ENCODE measurements at regions not wholly inside any gene's neighbourhood (a gene's known extent, or its start where the extent isn't known, plus 50 kb on each side); places are given as distances from the start of the nearest gene placed in this dataset.

- no peak for TF ChIP-seq CTCF (IDR thresholded peaks at IDR 0.05; ENCODE audit: low read depth, low read length, missing control alignments)
- in situ Hi-C loops (cut with HindIII; ENCODE audit: low sequenced_read_pairs): no loop called here
- H3K4me3 ChIP-seq (ENCODE audit: low read depth, low read length): no peak overlapping the region
- no peak for DNase-seq (ENCODE audit: low read depth)
Measured at GRCh38 chrX:1075741-1076140, 136.7 kb downstream of the CRLF2 start.

- no peak for DNase-seq (ENCODE audit: low read depth)
- in situ Hi-C loops (cut with HindIII; ENCODE audit: low sequenced_read_pairs): no loop called here
- H3K4me3 ChIP-seq (ENCODE audit: low read depth, low read length): no peak overlapping the region
- TF ChIP-seq CTCF (IDR thresholded peaks at IDR 0.05; ENCODE audit: low read depth, low read length, missing control alignments): no peak
Measured at GRCh38 chrX:1075156-1075555, 137.3 kb downstream of the CRLF2 start.

- H3K4me3 ChIP-seq (ENCODE audit: low read depth, low read length): no peak overlapping the region
- no peak for DNase-seq (ENCODE audit: low read depth)
- in situ Hi-C loops (cut with HindIII; ENCODE audit: low sequenced_read_pairs): no loop called here
- TF ChIP-seq CTCF (IDR thresholded peaks at IDR 0.05; ENCODE audit: low read depth, low read length, missing control alignments): no peak
Measured at GRCh38 chrX:1074755-1075154, 137.7 kb downstream of the CRLF2 start.

- no peak for DNase-seq (ENCODE audit: low read depth)
- TF ChIP-seq CTCF (IDR thresholded peaks at IDR 0.05; ENCODE audit: low read depth, low read length, missing control alignments): no peak
- H3K4me3 ChIP-seq (ENCODE audit: low read depth, low read length): no peak overlapping the region
- in situ Hi-C loops (cut with HindIII; ENCODE audit: low sequenced_read_pairs): no loop called here
Measured at GRCh38 chrX:1074172-1074571, 138.3 kb downstream of the CRLF2 start.

- no peak for DNase-seq (ENCODE audit: low read depth)
- in situ Hi-C loops (cut with HindIII; ENCODE audit: low sequenced_read_pairs): no loop called here
- H3K4me3 ChIP-seq (ENCODE audit: low read depth, low read length): no peak overlapping the region
- TF ChIP-seq CTCF (IDR thresholded peaks at IDR 0.05; ENCODE audit: low read depth, low read length, missing control alignments): no peak
Measured at GRCh38 chrX:1072637-1073377, 139.6 kb downstream of the CRLF2 start.

GRCh38 chrX:1071351-1071750 lies 141.1 kb downstream of the CRLF2 start:
- in situ Hi-C loops (cut with HindIII; ENCODE audit: low sequenced_read_pairs): no loop called here
- DNase-seq (ENCODE audit: low read depth): no peak
- TF ChIP-seq CTCF (IDR thresholded peaks at IDR 0.05; ENCODE audit: low read depth, low read length, missing control alignments): no peak
- H3K4me3 ChIP-seq (ENCODE audit: low read depth, low read length): no peak overlapping the region

Measured in astrocyte of the cerebellum (primary cell).